ENCODE measurements at regions not wholly inside any gene's neighbourhood (a gene's known extent, or its start where the extent isn't known, plus 50 kb on each side); places are given as distances from the start of the nearest gene placed in this dataset.

- DNase-seq: no peak
Measured at GRCh38 chr10:9625304-9625703, 1392.4 kb upstream of the CELF2 start.

DNA sequence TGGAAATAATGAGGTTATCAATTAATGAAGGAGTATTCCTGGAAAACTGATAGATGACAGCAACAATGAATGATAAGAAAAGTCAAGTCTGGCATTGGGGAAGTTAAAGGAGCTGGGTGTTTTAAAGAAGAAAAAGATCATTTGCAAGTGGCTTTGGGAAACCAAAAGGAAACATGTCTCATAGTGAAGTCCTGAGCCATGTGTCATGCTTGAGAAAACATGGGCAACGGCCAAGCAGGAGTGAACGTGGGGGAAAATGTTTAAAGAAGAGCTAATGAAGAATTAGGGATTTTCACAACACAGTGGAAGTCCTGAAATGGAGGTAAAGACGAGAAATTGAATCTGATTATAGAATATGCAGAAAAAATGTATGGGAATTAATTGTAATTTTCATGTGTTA, 1383.2 kb upstream of the CELF2 start:
- DNase-seq: no peak

- no peak for DNase-seq
Measured at GRCh38 chr10:9635691-9636090, 1382.0 kb upstream of the CELF2 start.

- no peak for DNase-seq
Measured at GRCh38 chr10:9636216-9636615, 1381.5 kb upstream of the CELF2 start.

GRCh38 chr10:9643782-9644181, 1373.9 kb upstream of the CELF2 start:
- no peak for DNase-seq

GRCh38 chr10:9645404-9645803, 1372.3 kb upstream of the CELF2 start:
- DNase-seq: no peak

- no peak for DNase-seq
Measured at GRCh38 chr10:9645928-9646600, 1371.6 kb upstream of the CELF2 start.

DNA sequence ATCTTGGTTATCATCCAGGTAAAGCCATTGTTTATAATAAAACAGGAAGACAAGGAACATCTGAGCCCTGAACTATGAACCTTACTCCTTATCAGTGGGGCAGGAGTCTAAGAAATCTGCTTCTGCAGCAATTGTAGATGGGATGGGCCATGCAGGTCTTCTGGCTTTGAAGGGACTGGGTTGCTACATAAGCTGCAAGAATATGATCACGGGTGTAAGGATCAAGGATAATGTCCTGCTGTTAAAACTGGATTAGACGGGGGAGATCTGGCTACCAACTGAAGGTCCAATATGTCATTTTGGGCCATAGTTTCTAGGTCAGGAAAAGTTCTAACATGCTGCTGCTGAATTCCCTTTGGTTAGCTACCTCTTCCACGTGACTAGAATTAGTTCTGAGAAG, 1363.4 kb upstream of the CELF2 start:
- no peak for DNase-seq

- no peak for DNase-seq
Measured at GRCh38 chr10:9656386-9656785, 1361.3 kb upstream of the CELF2 start.

DNA sequence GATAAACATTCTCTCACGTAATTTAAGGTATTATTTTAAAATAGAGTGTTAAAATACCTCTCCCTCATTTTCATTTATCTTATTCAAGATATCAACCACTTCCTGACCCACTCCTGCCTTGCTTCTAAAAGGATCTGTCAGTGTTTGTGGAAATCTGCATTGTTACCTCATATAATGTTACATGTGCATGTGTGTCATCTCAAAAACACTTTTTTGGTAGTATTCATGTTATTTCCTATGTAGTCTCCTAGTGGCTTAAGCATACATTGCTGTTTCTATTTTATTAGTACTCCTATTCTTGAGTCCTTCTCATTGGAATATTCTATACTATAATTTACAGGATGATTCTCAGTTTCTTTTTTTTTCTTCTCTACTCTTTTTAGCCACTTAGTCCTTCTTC, 1360.7 kb upstream of the CELF2 start:
- no peak for DNase-seq

- no peak for DNase-seq
Measured at GRCh38 chr10:9657530-9657929, 1360.1 kb upstream of the CELF2 start.

GRCh38 chr10:9668411-9668810, 1349.3 kb upstream of the CELF2 start:
- DNase-seq: no peak

DNA sequence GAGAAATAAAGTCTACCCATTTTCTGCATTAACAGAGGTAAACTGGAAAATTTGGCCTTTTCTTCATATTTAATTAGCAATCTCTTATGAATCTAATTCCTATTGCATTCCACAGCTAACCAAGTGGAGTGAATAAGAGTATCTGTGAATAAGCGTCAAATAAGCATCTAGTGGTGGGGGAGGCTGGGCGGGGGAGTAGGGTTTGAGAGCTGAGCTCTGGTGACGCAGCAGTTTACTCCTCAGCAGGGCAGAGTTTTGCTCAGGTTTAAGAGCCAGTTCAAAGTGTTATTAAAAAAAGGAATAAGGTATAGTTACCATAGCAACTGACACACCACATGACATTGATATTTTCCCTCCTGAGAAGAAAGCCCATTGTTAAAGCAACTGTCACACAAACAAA, 1346.8 kb upstream of the CELF2 start:
- no peak for DNase-seq

GRCh38 chr10:9681655-9682054, 1336.0 kb upstream of the CELF2 start:
- no peak for DNase-seq

DNA sequence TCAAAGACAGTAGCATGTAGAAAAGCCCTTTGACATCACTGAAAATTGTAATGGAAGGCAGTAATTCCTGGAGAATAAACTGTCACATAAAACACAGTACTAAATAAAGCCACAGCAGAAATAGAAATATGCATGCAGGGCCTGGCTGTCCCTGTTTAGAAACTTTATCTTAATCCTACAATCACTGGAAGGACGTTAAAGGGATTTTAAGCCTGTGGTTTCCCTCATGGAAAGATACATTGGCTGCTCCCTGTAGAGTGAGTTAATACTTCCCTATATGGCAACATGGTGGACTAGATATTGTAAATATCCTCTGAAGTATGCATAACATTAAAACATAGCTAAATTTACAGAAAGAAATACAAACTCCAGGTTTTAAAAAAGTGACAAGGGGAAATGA, 1334.9 kb upstream of the CELF2 start:
- DNase-seq: no peak

DNA sequence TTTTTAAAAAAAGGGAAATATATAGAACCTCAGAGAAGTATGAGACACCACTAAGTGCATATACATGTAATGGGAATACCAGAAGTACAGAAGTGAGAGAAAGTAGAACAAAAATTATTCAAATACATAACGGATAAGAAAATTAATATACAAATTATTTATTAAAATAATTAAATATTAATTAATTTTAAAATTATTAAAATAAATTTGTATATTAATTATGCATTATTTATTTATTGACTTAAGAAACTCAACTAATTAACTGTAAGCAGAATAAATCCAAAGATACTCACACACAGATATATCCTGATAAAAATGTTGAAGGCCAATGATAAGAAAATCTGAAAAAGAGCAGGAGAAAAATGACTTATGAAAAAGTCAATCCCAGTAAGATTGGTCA, 1333.5 kb upstream of the CELF2 start:
- DNase-seq: no peak

GRCh38 chr10:9685596-9685995, 1332.1 kb upstream of the CELF2 start:
- no peak for DNase-seq

GRCh38 chr10:9688711-9689110, 1329.0 kb upstream of the CELF2 start:
- no peak for DNase-seq

GRCh38 chr10:9707216-9707615, 1310.5 kb upstream of the CELF2 start:
- DNase-seq: no peak

- no peak for DNase-seq
Measured at GRCh38 chr10:9709849-9710248, 1307.8 kb upstream of the CELF2 start.

DNA sequence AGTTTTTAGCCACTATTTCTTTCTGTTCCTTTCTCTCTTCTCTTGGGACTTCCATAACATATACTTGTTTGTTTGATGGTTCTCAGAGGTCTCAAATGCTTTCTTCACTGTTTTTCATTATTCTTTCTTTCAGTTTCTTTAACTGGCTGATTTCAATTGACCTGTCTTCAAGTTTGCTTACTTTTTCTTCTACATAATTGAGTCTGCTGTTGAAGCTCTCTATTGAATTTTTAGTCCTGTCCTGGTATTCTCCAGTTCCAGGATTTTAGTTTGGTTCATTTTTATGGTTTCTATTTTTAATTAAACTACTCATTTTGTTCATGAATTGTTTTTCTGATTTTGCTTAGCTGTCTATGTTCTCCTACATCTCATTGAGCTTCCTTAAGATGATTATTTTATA, 1305.3 kb upstream of the CELF2 start:
- DNase-seq: no peak

DNA sequence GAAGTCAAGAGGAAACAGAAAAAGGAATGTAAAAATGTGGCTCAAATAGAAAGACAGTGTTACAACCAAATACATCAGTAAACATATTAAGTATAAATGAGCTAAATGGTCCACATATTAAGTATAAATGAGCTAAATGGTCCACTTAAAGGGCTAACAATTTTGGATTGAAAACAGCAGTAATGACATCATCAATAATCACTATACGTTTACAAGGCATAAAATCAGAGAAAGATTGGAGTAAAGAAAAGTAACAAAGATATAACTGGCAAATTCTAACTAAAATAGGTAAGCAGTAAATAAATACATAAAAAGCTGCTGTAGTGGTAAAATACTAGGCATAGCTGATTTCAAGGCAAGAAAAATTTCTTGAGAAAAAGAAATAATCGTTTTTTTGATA, 1298.4 kb upstream of the CELF2 start:
- DNase-seq: no peak

DNA sequence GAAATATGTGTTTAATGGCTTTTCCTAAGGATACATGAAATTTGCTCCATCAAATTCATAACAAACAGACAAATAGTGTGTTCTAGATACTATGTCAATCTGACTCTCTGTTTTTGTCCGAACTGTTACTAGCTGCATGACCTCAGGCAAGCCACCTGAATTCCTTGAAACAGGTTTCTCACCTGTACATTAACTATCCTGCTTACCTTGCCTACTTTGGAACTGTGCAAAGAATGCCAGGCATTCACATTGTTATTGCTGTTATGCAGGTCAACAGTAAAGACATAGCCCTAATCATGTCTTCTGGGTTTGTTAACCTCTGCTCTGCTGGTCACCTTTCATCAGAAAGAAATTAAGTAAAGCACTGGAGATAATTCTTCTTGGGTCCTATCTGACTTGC, 1283.9 kb upstream of the CELF2 start:
- no peak for DNase-seq

GRCh38 chr10:9734218-9734617, 1283.5 kb upstream of the CELF2 start:
- no peak for DNase-seq

DNA sequence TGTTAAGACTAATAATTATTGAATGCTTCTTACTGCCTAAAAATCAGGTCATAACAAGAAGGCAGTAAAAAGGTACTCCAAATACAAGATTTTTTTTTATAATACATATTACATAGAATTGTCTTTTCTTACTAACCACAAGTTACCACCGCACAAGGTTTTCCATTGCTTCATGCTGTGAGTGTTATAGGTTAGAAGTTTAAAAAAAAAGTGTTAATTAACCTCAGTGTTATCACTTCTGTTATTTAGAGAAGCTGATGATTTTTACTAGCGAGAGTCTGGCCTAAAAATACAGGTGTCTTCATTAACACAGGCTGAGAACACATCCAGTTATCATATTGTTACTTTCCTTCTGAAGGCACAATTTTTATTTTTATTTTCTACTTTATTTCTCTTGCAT, 1281.9 kb upstream of the CELF2 start:
- DNase-seq: no peak

- no peak for DNase-seq
Measured at GRCh38 chr10:9743639-9744038, 1274.0 kb upstream of the CELF2 start.

All from left hindlimb (tissue), 1 donor.